Suprapubic skin (tissue), 3 donors: ENCODE measurements at regions not wholly inside any gene's neighbourhood (a gene's known extent, or its start where the extent isn't known, plus 50 kb on each side); places are given as distances from the start of the nearest gene placed in this dataset.

Experiments used
- POLR2AphosphoS5 ChIP-seq, 3 donors: sonication (generic); formaldehyde crosslinking; IDR thresholded peaks; one replicate each; pipeline ENCODE4 v1.6.1; 2017; ENCODE audit warnings: antibody characterized with exemption in 3 of 3
- TF ChIP-seq, protein P1 (sequence below), 2 donors: fragments of 200-600 bp in 1 of 2; fragments of 450-650 bp in 1 of 2; sonication (generic) in 1 of 2; IDR thresholded peaks; one replicate each; pipeline ENCODE4 v1.5.1; 2016 to 2019; ENCODE audit warnings: antibody characterized with exemption in 2 of 2, mild to moderate bottlenecking in 1 of 2, moderate library complexity in 1 of 2

DNA sequence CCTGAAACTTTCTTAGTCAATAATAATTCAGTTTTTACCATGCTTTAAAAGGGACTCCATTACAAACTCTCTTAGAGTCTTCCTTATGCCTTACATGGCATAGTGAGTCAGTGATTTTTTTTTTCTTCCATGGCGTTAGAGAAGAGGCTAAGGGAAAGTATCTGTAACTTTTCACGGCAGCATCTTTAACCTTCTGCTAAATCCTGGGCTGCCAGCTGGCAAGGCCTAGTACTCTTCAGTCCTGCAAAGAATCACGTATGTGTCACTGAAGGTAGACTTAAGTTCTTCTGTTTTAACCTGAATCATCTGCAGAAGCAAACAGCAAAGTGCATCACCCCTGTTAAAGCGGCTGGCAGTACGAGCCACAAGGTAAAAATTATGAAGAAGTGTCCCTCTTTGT is 286.3 kb upstream of the FN1 start:
- TF ChIP-seq, protein P1, sequence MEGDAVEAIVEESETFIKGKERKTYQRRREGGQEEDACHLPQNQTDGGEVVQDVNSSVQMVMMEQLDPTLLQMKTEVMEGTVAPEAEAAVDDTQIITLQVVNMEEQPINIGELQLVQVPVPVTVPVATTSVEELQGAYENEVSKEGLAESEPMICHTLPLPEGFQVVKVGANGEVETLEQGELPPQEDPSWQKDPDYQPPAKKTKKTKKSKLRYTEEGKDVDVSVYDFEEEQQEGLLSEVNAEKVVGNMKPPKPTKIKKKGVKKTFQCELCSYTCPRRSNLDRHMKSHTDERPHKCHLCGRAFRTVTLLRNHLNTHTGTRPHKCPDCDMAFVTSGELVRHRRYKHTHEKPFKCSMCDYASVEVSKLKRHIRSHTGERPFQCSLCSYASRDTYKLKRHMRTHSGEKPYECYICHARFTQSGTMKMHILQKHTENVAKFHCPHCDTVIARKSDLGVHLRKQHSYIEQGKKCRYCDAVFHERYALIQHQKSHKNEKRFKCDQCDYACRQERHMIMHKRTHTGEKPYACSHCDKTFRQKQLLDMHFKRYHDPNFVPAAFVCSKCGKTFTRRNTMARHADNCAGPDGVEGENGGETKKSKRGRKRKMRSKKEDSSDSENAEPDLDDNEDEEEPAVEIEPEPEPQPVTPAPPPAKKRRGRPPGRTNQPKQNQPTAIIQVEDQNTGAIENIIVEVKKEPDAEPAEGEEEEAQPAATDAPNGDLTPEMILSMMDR (IDR thresholded peaks at IDR 0.05): no peak
- no peak for TF ChIP-seq POLR2AphosphoS5 (IDR thresholded peaks at IDR 0.05)
